GM23248 (cell line): ENCODE measurements at regions not wholly inside any gene's neighbourhood (a gene's known extent, or its start where the extent isn't known, plus 50 kb on each side); places are given as distances from the start of the nearest gene placed in this dataset.

Experiments
- DNase-seq: peaks from one replicate; pipeline ENCODE4 v3.0.0-alpha.2; 2015
- H2AFZ ChIP-seq: fragments of 200-600 bp; sonication (generic); 2 replicates; pipeline ENCODE4 v1.6.1; 2016; ENCODE audit warnings: antibody characterized with exemption
- H3F3A ChIP-seq: fragments of 200-600 bp; sonication (generic); 2 replicates; pipeline ENCODE4 v1.6.1; 2016; ENCODE audit warnings: mild to moderate bottlenecking, antibody characterized with exemption, mixed run types; ENCODE audit not compliant: insufficient read depth
- H3K27ac ChIP-seq: fragments of 200-600 bp; sonication (generic); 2 replicates; pipeline ENCODE4 v1.5.1; 2016; ENCODE audit warnings: mild to moderate bottlenecking
- H3K27me3 ChIP-seq: fragments of 200-600 bp; sonication (generic); replicated peaks from 2 replicates; pipeline ENCODE4 v1.6.1; 2016; ENCODE audit warnings: mild to moderate bottlenecking; ENCODE audit not compliant: insufficient read depth
- H3K36me3 ChIP-seq: fragments of 200-600 bp; sonication (generic); 2 replicates; pipeline ENCODE4 v1.6.1; 2016; ENCODE audit warnings: low read depth, mild to moderate bottlenecking
- H3K4me1 ChIP-seq: fragments of 200-600 bp; sonication (generic); 2 replicates; pipeline ENCODE4 v1.6.1; 2016; ENCODE audit warnings: mild to moderate bottlenecking; ENCODE audit not compliant: insufficient read depth
- H3K4me2 ChIP-seq: fragments of 200-600 bp; sonication (generic); one replicate; pipeline ENCODE4 v1.6.1; 2016; ENCODE audit warnings: mild to moderate bottlenecking; ENCODE audit not compliant: unreplicated experiment
- H3K4me3 ChIP-seq: fragments of 200-600 bp; sonication (generic); 2 replicates; pipeline ENCODE4 v1.5.1; 2016; ENCODE audit warnings: mild to moderate bottlenecking
- H3K79me2 ChIP-seq: fragments of 200-600 bp; sonication (generic); 2 replicates; pipeline ENCODE4 v1.6.1; 2016; ENCODE audit warnings: mild to moderate bottlenecking; ENCODE audit not compliant: insufficient read depth
- H3K9ac ChIP-seq: fragments of 200-600 bp; sonication (generic); 2 replicates; pipeline ENCODE4 v1.6.1; 2016; ENCODE audit warnings: mild to moderate bottlenecking
- H3K9me2 ChIP-seq: fragments of 200-600 bp; sonication (generic); 2 replicates; pipeline ENCODE4 v1.6.1; 2016; ENCODE audit warnings: mixed run types, mild to moderate bottlenecking, moderate library complexity; ENCODE audit not compliant: insufficient read depth
- H3K9me3 ChIP-seq: fragments of 200-600 bp; sonication (generic); one replicate; pipeline ENCODE4 v1.6.1; 2017; ENCODE audit warnings: low read depth
- H4K20me1 ChIP-seq: fragments of 200-600 bp; sonication (generic); 2 replicates; pipeline ENCODE4 v1.6.0; 2016; ENCODE audit not compliant: insufficient read depth
- EZH2 ChIP-seq: fragments of 200-600 bp; sonication (generic); IDR thresholded peaks from 2 replicates; pipeline ENCODE4 v1.6.1; 2018; ENCODE audit warnings: antibody characterized with exemption, mild to moderate bottlenecking; ENCODE audit not compliant: insufficient read depth, poor library complexity, severe bottlenecking
- EZH2phosphoT487 ChIP-seq: fragments of 200-600 bp; sonication (generic); IDR thresholded peaks from 2 replicates; pipeline ENCODE4 v1.6.1; 2018; ENCODE audit warnings: antibody characterized with exemption, moderate library complexity, mild to moderate bottlenecking, low read depth; ENCODE audit not compliant: insufficient read depth
- WGBS, 2 experiments: methylation state at CpG; one replicate each; pipeline ENCODE4 v1.1.6; 2015 to 2017; ENCODE audit warnings: low lambda C conversion rate in 2 of 2, low coverage in 1 of 2; ENCODE audit errors: missing lambda C conversion rate in 2 of 2; 5-methylcytosine and 5-hydroxymethylcytosine counted together
- in situ Hi-C: fragments of 300-500 bp; cut with MboI; formaldehyde crosslinking; loops from 2 replicates; pipeline ENCODE4 v1.15.0; 2020

GRCh38 chr12:33323823-33324222 is 115.8 kb downstream of the SYT10 start:
- Histone ChIP-seq H3K9ac (no peak overlapping the region), H3K9me2 (no peaks in the 10 kb centered on the region), H3K4me2 (no peak overlapping the region), H3K4me3 (no peak overlapping the region), H2AFZ (no peak overlapping the region), H3K27ac (no peak overlapping the region), H3K36me3 (no peaks in the 10 kb centered on the region), H4K20me1 (no peaks in the 10 kb centered on the region), H3K27me3 (no peaks in the 10 kb centered on the region), H3F3A (no peaks in the 10 kb centered on the region), H3K79me2 (no peaks in the 10 kb centered on the region), H3K9me3 (no peaks in the 10 kb centered on the region), H3K4me1 (no peaks in the 10 kb centered on the region)
- DNase-seq, result no peak
- WGBS, 2 experiments, result 22 to 52% methylated on average over 1 of the region's 1 CpG
- in situ Hi-C loops, result loop anchor here (25.0 kb wide), 1 partner anchor 88 kb away; no protein-coding TSS in a partner anchor
- TF ChIP-seq EZH2phosphoT487, result no peak
- no peak for TF ChIP-seq EZH2

- H3F3A ChIP-seq, result no peaks in the 10 kb centered on the region
- TF ChIP-seq EZH2, result no peak
- TF ChIP-seq EZH2phosphoT487, result no peak
- H3K27ac ChIP-seq, result no peak overlapping the region
- no peaks in the 10 kb centered on the region for H3K4me1 ChIP-seq
- H3K79me2 ChIP-seq, result no peaks in the 10 kb centered on the region
- no peak overlapping the region for H3K4me2 ChIP-seq
- no peaks in the 10 kb centered on the region for H3K27me3 ChIP-seq
- H3K9me3 ChIP-seq, result no peaks in the 10 kb centered on the region
- no peaks in the 10 kb centered on the region for H3K36me3 ChIP-seq
- H2AFZ ChIP-seq, result no peak overlapping the region
- no peaks in the 10 kb centered on the region for H3K9me2 ChIP-seq
- H4K20me1 ChIP-seq, result no peaks in the 10 kb centered on the region
- H3K9ac ChIP-seq, result no peak overlapping the region
- DNase-seq, result no peak
- in situ Hi-C loops, result loop anchor here (25.0 kb wide), 1 partner anchor 90 kb away; no protein-coding TSS in a partner anchor
- H3K4me3 ChIP-seq, result no peak overlapping the region
- 21 to 22% methylated on average over 5 of the region's 5 CpGs for WGBS, 2 experiments
Measured at GRCh38 chr12:33322519-33322918, 117.1 kb downstream of the SYT10 start.

- Histone ChIP-seq H3K9me3 (no peaks in the 10 kb centered on the region), H2AFZ (no peak overlapping the region), H3F3A (no peaks in the 10 kb centered on the region), H3K79me2 (no peaks in the 10 kb centered on the region), H3K27ac (no peak overlapping the region), H3K27me3 (no peaks in the 10 kb centered on the region), H3K9ac (no peak overlapping the region), H3K9me2 (no peaks in the 10 kb centered on the region), H3K4me2 (no peak overlapping the region), H4K20me1 (no peaks in the 10 kb centered on the region), H3K4me1 (no peaks in the 10 kb centered on the region), H3K4me3 (no peak overlapping the region), H3K36me3 (no peaks in the 10 kb centered on the region)
- no peak for TF ChIP-seq EZH2
- 28 to 50% methylated on average over 1 of the region's 1 CpG for WGBS, 2 experiments
- in situ Hi-C loops, result loop anchor here (25.0 kb wide), 1 partner anchor 95 kb away; no protein-coding TSS in a partner anchor
- DNase-seq, result no peak
Measured at GRCh38 chr12:33317746-33318145, 121.9 kb downstream of the SYT10 start.

- DNase-seq, result no peak
- Histone ChIP-seq H3K4me1 (no peaks in the 10 kb centered on the region), H3K27ac (no peak overlapping the region), H3K36me3 (no peaks in the 10 kb centered on the region), H3K79me2 (no peaks in the 10 kb centered on the region), H3K27me3 (no peaks in the 10 kb centered on the region), H2AFZ (no peak overlapping the region), H4K20me1 (no peaks in the 10 kb centered on the region), H3K9ac (no peak overlapping the region), H3K4me2 (no peak overlapping the region), H3K4me3 (no peak overlapping the region), H3K9me2 (no peaks in the 10 kb centered on the region), H3F3A (no peaks in the 10 kb centered on the region), H3K9me3 (no peaks in the 10 kb centered on the region)
- 6 to 9% methylated on average over 1 of the region's 1 CpG for WGBS, 2 experiments
- TF ChIP-seq EZH2phosphoT487 (no peak), EZH2 (no peak)
- in situ Hi-C loops, result loop anchor here (25.0 kb wide), 1 partner anchor 98 kb away; no protein-coding TSS in a partner anchor
Measured at GRCh38 chr12:33314223-33314622, 125.4 kb downstream of the SYT10 start.

- H3K27ac ChIP-seq, result no peak overlapping the region
- DNase-seq, result no peak
- no peak for TF ChIP-seq EZH2
- no peak for TF ChIP-seq EZH2phosphoT487
- no peak overlapping the region for H3K9ac ChIP-seq
- H3K36me3 ChIP-seq, result no peaks in the 10 kb centered on the region
- no peaks in the 10 kb centered on the region for H3K79me2 ChIP-seq
- H4K20me1 ChIP-seq, result no peaks in the 10 kb centered on the region
- no peaks in the 10 kb centered on the region for H3K27me3 ChIP-seq
- H3K9me3 ChIP-seq, result no peaks in the 10 kb centered on the region
- no peak overlapping the region for H3K4me3 ChIP-seq
- no peak overlapping the region for H2AFZ ChIP-seq
- H3K4me1 ChIP-seq, result no peaks in the 10 kb centered on the region
- no peaks in the 10 kb centered on the region for H3F3A ChIP-seq
- no peak overlapping the region for H3K4me2 ChIP-seq
- in situ Hi-C loops, result loop anchor here (25.0 kb wide), 1 partner anchor 99 kb away; no protein-coding TSS in a partner anchor
- H3K9me2 ChIP-seq, result no peaks in the 10 kb centered on the region
Measured at GRCh38 chr12:33313476-33313875, 126.1 kb downstream of the SYT10 start.
